H9 (cell line): ENCODE measurements at regions not wholly inside any gene's neighbourhood (a gene's known extent, or its start where the extent isn't known, plus 50 kb on each side); places are given as distances from the start of the nearest gene placed in this dataset.

Experiments
- DNase-seq: peaks from one replicate; pipeline ENCODE4 v3.0.0-alpha.2; 2017
- H2AFZ ChIP-seq: one replicate; pipeline ENCODE4 v1.6.1; 2013; ENCODE audit warnings: mild to moderate bottlenecking, low read length, control low read depth, moderate library complexity
- H2AK5ac ChIP-seq: 2 replicates; pipeline ENCODE4 v1.6.1; 2013; ENCODE audit warnings: low read length, control low read depth, mixed read lengths; ENCODE audit not compliant: insufficient read length
- H2BK120ac ChIP-seq: one replicate; pipeline ENCODE4 v1.6.1; 2013; ENCODE audit warnings: low read depth, mild to moderate bottlenecking, low read length, control low read depth, inconsistent platforms; ENCODE audit not compliant: poor library complexity, severe bottlenecking
- H2BK12ac ChIP-seq: 2 replicates; pipeline ENCODE4 v1.6.1; 2013; ENCODE audit warnings: low read length, control low read depth, mixed read lengths, low read depth; ENCODE audit not compliant: insufficient read length
- H2BK15ac ChIP-seq: 2 replicates; pipeline ENCODE4 v1.6.1; 2013; ENCODE audit warnings: low read depth, low read length, control low read depth
- H2BK20ac ChIP-seq: one replicate; pipeline ENCODE4 v1.6.1; 2013; ENCODE audit warnings: low read depth, mild to moderate bottlenecking, low read length, control low read depth, inconsistent platforms; ENCODE audit not compliant: poor library complexity, severe bottlenecking
- H2BK5ac ChIP-seq: 2 replicates; pipeline ENCODE4 v1.6.1; 2013; ENCODE audit warnings: low read length, control low read depth, mixed read lengths; ENCODE audit not compliant: insufficient read length
- H3K14ac ChIP-seq: 2 replicates; pipeline ENCODE4 v1.6.1; 2013; ENCODE audit warnings: low read length, control low read depth; ENCODE audit not compliant: insufficient read depth
- H3K18ac ChIP-seq: 2 replicates; pipeline ENCODE4 v1.6.1; 2013; ENCODE audit warnings: low read depth, mild to moderate bottlenecking, mixed read lengths, low read length, control low read depth; ENCODE audit not compliant: insufficient read length
- H3K23ac ChIP-seq: 2 replicates; pipeline ENCODE4 v1.6.1; 2013; ENCODE audit warnings: low read length, control low read depth, mixed read lengths, low read depth; ENCODE audit not compliant: insufficient read length
- H3K23me2 ChIP-seq: 2 replicates; pipeline ENCODE4 v1.6.1; 2013; ENCODE audit warnings: low read depth, mild to moderate bottlenecking, mixed read lengths, low read length, control low read depth; ENCODE audit not compliant: insufficient read length, poor library complexity, severe bottlenecking
- H3K27ac ChIP-seq: 2 replicates; pipeline ENCODE4 v1.5.1; 2013; ENCODE audit warnings: low read length, control low read depth, mixed read lengths, low read depth; ENCODE audit not compliant: insufficient read length
- H3K27me3 ChIP-seq: 2 replicates; pipeline ENCODE4 v1.6.1; 2013; ENCODE audit warnings: low read length, control low read depth, inconsistent platforms; ENCODE audit not compliant: insufficient read depth
- H3K4ac ChIP-seq: 2 replicates; pipeline ENCODE4 v1.6.1; 2013; ENCODE audit warnings: low read depth, mild to moderate bottlenecking, control low read depth, inconsistent platforms, low read length, moderate library complexity
- H3K4me1 ChIP-seq: 2 replicates; pipeline ENCODE4 v1.6.1; 2013; ENCODE audit warnings: low read length, control low read depth, inconsistent platforms; ENCODE audit not compliant: insufficient read depth
- H3K4me2 ChIP-seq: 2 replicates; pipeline ENCODE4 v1.6.1; 2013; ENCODE audit warnings: low read length, control low read depth, mixed read lengths; ENCODE audit not compliant: insufficient read length, insufficient read depth
- H3K56ac ChIP-seq: 2 replicates; pipeline ENCODE4 v1.6.1; 2013; ENCODE audit warnings: low read depth, mild to moderate bottlenecking, mixed read lengths, low read length, control low read depth; ENCODE audit not compliant: insufficient read length
- H3K79me1 ChIP-seq: 2 replicates; pipeline ENCODE4 v1.6.1; 2013; ENCODE audit warnings: low read depth, mild to moderate bottlenecking, moderate library complexity, low read length, control low read depth, inconsistent platforms; ENCODE audit not compliant: insufficient read depth, poor library complexity, severe bottlenecking
- H3K79me2 ChIP-seq: 2 replicates; pipeline ENCODE4 v1.6.1; 2013; ENCODE audit warnings: low read length, control low read depth, inconsistent platforms; ENCODE audit not compliant: insufficient read depth
- H3K9ac ChIP-seq: 2 replicates; pipeline ENCODE4 v1.6.1; 2013; ENCODE audit warnings: low read length, control low read depth, mixed read lengths; ENCODE audit not compliant: insufficient read length; ENCODE audit errors: extremely low read depth
- H3K9me3 ChIP-seq: one replicate; pipeline ENCODE4 v1.6.1; 2013; ENCODE audit warnings: low read depth, low read length, inconsistent platforms; ENCODE audit not compliant: control insufficient read depth
- H3T11ph ChIP-seq: one replicate; pipeline ENCODE4 v1.6.1; 2013; ENCODE audit warnings: mild to moderate bottlenecking, low read length, control low read depth, inconsistent platforms
- H4K20me1 ChIP-seq: one replicate; pipeline ENCODE4 v1.6.1; 2013; ENCODE audit not compliant: control insufficient read depth, insufficient read length, insufficient read depth
- H4K5ac ChIP-seq: 2 replicates; pipeline ENCODE4 v1.6.1; 2013; ENCODE audit warnings: low read depth, mild to moderate bottlenecking, mixed read lengths, low read length, control low read depth; ENCODE audit not compliant: insufficient read length
- H4K8ac ChIP-seq: replicated peaks from 2 replicates; pipeline ENCODE4 v1.6.1; 2013; ENCODE audit warnings: low read length, control low read depth, mixed read lengths, low read depth; ENCODE audit not compliant: insufficient read length
- H4K91ac ChIP-seq: 2 replicates; pipeline ENCODE4 v1.6.1; 2013; ENCODE audit warnings: low read depth, mild to moderate bottlenecking, moderate library complexity, mixed read lengths, low read length, control low read depth; ENCODE audit not compliant: insufficient read length
- H3K27ac Mint-ChIP-seq, 3 experiments: 2 replicates in 2 of 3; 3 replicates in 1 of 3; pipeline ENCODE4 v1.8.0; 2020 to 2021; ENCODE audit warnings: mixed read lengths in 3 of 3, mild to moderate bottlenecking in 1 of 3, moderate library complexity in 1 of 3
- H3K27me3 Mint-ChIP-seq: 2 replicates; pipeline ENCODE4 v1.8.0; 2021; ENCODE audit warnings: low read depth, mild to moderate bottlenecking, moderate library complexity, mixed read lengths
- H3K36me3 Mint-ChIP-seq, 3 experiments: 2 replicates in 2 of 3; 3 replicates in 1 of 3; pipeline ENCODE4 v1.8.0; 2020 to 2021; ENCODE audit warnings: low read depth in 3 of 3, mixed read lengths in 3 of 3; ENCODE audit not compliant: insufficient read depth in 1 of 3
- H3K4me1 Mint-ChIP-seq, 2 experiments: 2 replicates each; pipeline ENCODE4 v1.8.0; 2020; ENCODE audit warnings: mixed read lengths in 2 of 2
- H3K4me3 Mint-ChIP-seq, 2 experiments: 2 replicates in 1 of 2; 3 replicates in 1 of 2; pipeline ENCODE4 v1.8.0; 2020 to 2021; ENCODE audit warnings: mild to moderate bottlenecking in 2 of 2, mixed read lengths in 2 of 2, moderate library complexity in 1 of 2
- H3K9me3 Mint-ChIP-seq, 2 experiments: 2 replicates in 1 of 2; 3 replicates in 1 of 2; pipeline ENCODE4 v1.8.0; 2020; ENCODE audit warnings: mild to moderate bottlenecking in 2 of 2, mixed read lengths in 2 of 2, moderate library complexity in 1 of 2
- WGBS: extraction: QIAGEN DNeasy Blood & Tissue Kit; methylation state at CpG from one replicate; pipeline ENCODE4 v1.1.7; 2013; ENCODE audit warnings: missing lambda C conversion rate, low lambda C conversion rate, mixed read lengths; ENCODE audit not compliant: insufficient read length; ENCODE audit errors: extremely low coverage; 5-methylcytosine and 5-hydroxymethylcytosine counted together
- TF ChIP-seq, protein P1 (sequence below): fragments of 200-600 bp; sonication (generic); conservative IDR thresholded peaks from 3 replicates; pipeline ENCODE4 v1.8.0; 2021; ENCODE audit warnings: antibody characterized with exemption, mild to moderate bottlenecking

DNA sequence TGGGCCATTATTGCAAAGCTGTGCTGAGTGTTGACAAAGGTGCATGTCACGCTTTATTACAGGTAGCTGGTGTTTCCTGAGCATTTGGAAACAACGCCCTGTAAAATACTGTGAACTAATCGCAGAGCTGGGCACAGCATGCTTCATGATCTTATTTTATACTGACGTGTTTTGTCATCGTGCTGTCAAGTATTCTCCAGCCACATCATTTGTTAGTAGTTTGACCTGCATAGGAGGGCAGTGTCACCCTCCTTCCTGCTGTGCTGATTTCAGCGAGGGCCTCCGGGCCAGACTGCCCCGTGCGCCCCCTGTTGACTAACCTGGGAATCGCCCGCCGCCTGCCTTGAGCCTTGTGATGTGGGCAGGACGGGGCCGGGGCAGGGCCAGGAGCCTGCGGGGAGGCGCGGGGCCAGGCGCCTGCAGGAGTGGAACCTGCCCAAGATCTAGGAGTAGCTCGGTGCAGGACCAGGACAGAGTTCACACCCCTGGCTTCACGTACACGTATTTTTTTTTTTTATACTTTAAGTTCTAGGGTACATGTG is 820.7 kb downstream of the KCNJ18 start:
- Histone ChIP-seq H3K56ac (no peak overlapping the region), H3K79me2 (no peaks in the 10 kb centered on the region), H3K27ac (no peak overlapping the region), H3K4me1 (no peaks in the 10 kb centered on the region), H3K18ac (no peak overlapping the region), H3K9ac (no peak overlapping the region), H3K4ac (no peak overlapping the region), H3K23me2 (no peaks in the 10 kb centered on the region), H3K14ac (no peak overlapping the region), H4K5ac (no peak overlapping the region), H4K20me1 (no peaks in the 10 kb centered on the region), H2AFZ (no peak overlapping the region), H2BK120ac (no peak overlapping the region), H3K27me3 (no peaks in the 10 kb centered on the region), H2BK12ac (no peak overlapping the region), H2BK20ac (no peak overlapping the region), H2BK5ac (no peak overlapping the region), H2AK5ac (no peak overlapping the region), H3T11ph (no peak overlapping the region), H4K91ac (no peak overlapping the region), H2BK15ac (no peak overlapping the region), H3K79me1 (no peaks in the 10 kb centered on the region), H3K23ac (no peak overlapping the region), H3K9me3 (peaks cover 83% of the 10 kb centered on the region), H3K4me2 (no peak overlapping the region), H4K8ac (no peak overlapping the region)
- no peak for DNase-seq
- Mint-ChIP-seq H3K9me3 (peaks cover 81 to 86% of the 10 kb centered on the region in 2 experiments), H3K4me3 (no peak overlapping the region), H3K27ac (no peak overlapping the region), H3K4me1 (no peaks in the 10 kb centered on the region), H3K27me3 (no peaks in the 10 kb centered on the region; the same call in 1 of the 2 replicates), H3K36me3 (peaks cover 5 to 16% (median 8%) of the 10 kb centered on the region in 3 experiments; a peak in 6 of 7 replicates)
- TF ChIP-seq, protein P1, sequence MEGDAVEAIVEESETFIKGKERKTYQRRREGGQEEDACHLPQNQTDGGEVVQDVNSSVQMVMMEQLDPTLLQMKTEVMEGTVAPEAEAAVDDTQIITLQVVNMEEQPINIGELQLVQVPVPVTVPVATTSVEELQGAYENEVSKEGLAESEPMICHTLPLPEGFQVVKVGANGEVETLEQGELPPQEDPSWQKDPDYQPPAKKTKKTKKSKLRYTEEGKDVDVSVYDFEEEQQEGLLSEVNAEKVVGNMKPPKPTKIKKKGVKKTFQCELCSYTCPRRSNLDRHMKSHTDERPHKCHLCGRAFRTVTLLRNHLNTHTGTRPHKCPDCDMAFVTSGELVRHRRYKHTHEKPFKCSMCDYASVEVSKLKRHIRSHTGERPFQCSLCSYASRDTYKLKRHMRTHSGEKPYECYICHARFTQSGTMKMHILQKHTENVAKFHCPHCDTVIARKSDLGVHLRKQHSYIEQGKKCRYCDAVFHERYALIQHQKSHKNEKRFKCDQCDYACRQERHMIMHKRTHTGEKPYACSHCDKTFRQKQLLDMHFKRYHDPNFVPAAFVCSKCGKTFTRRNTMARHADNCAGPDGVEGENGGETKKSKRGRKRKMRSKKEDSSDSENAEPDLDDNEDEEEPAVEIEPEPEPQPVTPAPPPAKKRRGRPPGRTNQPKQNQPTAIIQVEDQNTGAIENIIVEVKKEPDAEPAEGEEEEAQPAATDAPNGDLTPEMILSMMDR, result no peak
- no CpG with 5 or more reads among the region's 21 CpGs for WGBS
